IMR-90 (cell line): ENCODE measurements at regions not wholly inside any gene's neighbourhood (a gene's known extent, or its start where the extent isn't known, plus 50 kb on each side); places are given as distances from the start of the nearest gene placed in this dataset.

Experiments
- ATAC-seq: fragments of 200-7000 bp; cut with Tn5 transposase; 2 replicates; pipeline ENCODE4 v1.9.1; 2020; ENCODE audit warnings: low read depth, mild to moderate bottlenecking, moderate library complexity
- BruUV-seq: library from RNA; stranded (reverse); fragments of 400-500 nt; replicated peaks from 2 replicates; lab custom pipeline; 2021; lab: Mats Ljungman, UMichigan
- CTCF ChIA-PET: fragments of 300-600 bp; formaldehyde crosslinking; extraction: SDS; loops from one replicate; lab custom pipeline; 2021; ENCODE audit warnings: antibody characterized with exemption; lab: Yijun Ruan, JAX
- POLR2A ChIA-PET: fragments of 300-600 bp; sonication (Branson Sonifier 250); formaldehyde crosslinking; loops from one replicate; lab custom pipeline; 2022; ENCODE audit warnings: antibody characterized with exemption; ENCODE audit not compliant: unreplicated experiment; lab: Charles Lee
- DNase-seq: peaks from one replicate; pipeline ENCODE4 v3.0.0; 2013
- H2AFZ ChIP-seq: replicated peaks from 2 replicates; pipeline ENCODE3; 2013; ENCODE audit warnings: low read length, mild to moderate bottlenecking; ENCODE audit not compliant: poor library complexity
- H2AK5ac ChIP-seq: 2 replicates; pipeline ENCODE4 v1.6.1; 2013; ENCODE audit warnings: low read depth, low read length, inconsistent platforms
- H2AK9ac ChIP-seq: replicated peaks from 2 replicates; pipeline ENCODE3; 2013; ENCODE audit warnings: mild to moderate bottlenecking, low read depth, low read length, moderate library complexity; ENCODE audit not compliant: poor library complexity
- H2BK120ac ChIP-seq: 2 replicates; pipeline ENCODE4 v1.6.1; 2013; ENCODE audit warnings: low read depth, low read length, inconsistent platforms
- H2BK15ac ChIP-seq: 3 replicates; pipeline ENCODE4 v1.6.1; 2013; ENCODE audit warnings: low read depth, low read length, inconsistent platforms
- H2BK20ac ChIP-seq: 2 replicates; pipeline ENCODE4 v1.6.1; 2013; ENCODE audit warnings: low read depth, mild to moderate bottlenecking, inconsistent platforms, low read length, moderate library complexity
- H2BK5ac ChIP-seq: 2 replicates; pipeline ENCODE4 v1.6.1; 2013; ENCODE audit warnings: mild to moderate bottlenecking, low read depth, low read length, inconsistent platforms; ENCODE audit not compliant: poor library complexity, severe bottlenecking
- H3K14ac ChIP-seq: replicated peaks from 2 replicates; pipeline ENCODE4 v1.6.1; 2013; ENCODE audit warnings: low read depth, low read length, inconsistent platforms
- H3K18ac ChIP-seq: 2 replicates; pipeline ENCODE4 v1.6.1; 2013; ENCODE audit warnings: low read depth, low read length, control low read depth
- H3K23ac ChIP-seq: 2 replicates; pipeline ENCODE4 v1.6.1; 2013; ENCODE audit warnings: low read depth, low read length, inconsistent platforms
- H3K27ac ChIP-seq: 2 replicates; pipeline ENCODE4 v1.5.1; 2013; ENCODE audit warnings: mild to moderate bottlenecking, control low read depth, low read length; ENCODE audit not compliant: insufficient read depth
- H3K27me3 ChIP-seq: 2 replicates; pipeline ENCODE4 v1.6.1; 2013; ENCODE audit warnings: low read length; ENCODE audit not compliant: control insufficient read depth, insufficient read depth
- H3K36me3 ChIP-seq: 2 replicates; pipeline ENCODE4 v1.6.1; 2013; ENCODE audit warnings: low read length, mixed read lengths; ENCODE audit not compliant: control insufficient read depth, insufficient read depth
- H3K4ac ChIP-seq: 2 replicates; pipeline ENCODE4 v1.6.1; 2013; ENCODE audit warnings: low read depth, low read length, inconsistent platforms
- H3K4me1 ChIP-seq: 2 replicates; pipeline ENCODE4 v1.6.1; 2013; ENCODE audit warnings: low read length, mixed read lengths; ENCODE audit not compliant: control insufficient read depth, insufficient read depth
- H3K4me2 ChIP-seq: 2 replicates; pipeline ENCODE4 v1.6.1; 2013; ENCODE audit warnings: low read depth, mild to moderate bottlenecking, control low read depth, low read length, moderate library complexity
- H3K4me3 ChIP-seq: 2 replicates; pipeline ENCODE4 v1.5.1; 2013; ENCODE audit warnings: low read depth, mild to moderate bottlenecking, control low read depth, low read length, moderate library complexity; ENCODE audit not compliant: insufficient read depth
- H3K56ac ChIP-seq: 2 replicates; pipeline ENCODE4 v1.6.1; 2013; ENCODE audit warnings: low read length, inconsistent platforms; ENCODE audit not compliant: insufficient read depth; ENCODE audit errors: extremely low read depth
- H3K79me1 ChIP-seq, 2 experiments: 2 replicates each; pipeline ENCODE4 v1.6.1; 2013; ENCODE audit warnings: low read length in 2 of 2, inconsistent platforms in 1 of 2, low read depth in 1 of 2
- H3K9ac ChIP-seq: 2 replicates; pipeline ENCODE4 v1.6.1; 2013; ENCODE audit warnings: low read depth, low read length, control low read depth
- H3K9me1 ChIP-seq: 2 replicates; pipeline ENCODE4 v1.6.1; 2013; ENCODE audit warnings: low read length, inconsistent platforms; ENCODE audit not compliant: insufficient read depth
- H3K9me3 ChIP-seq: 2 replicates; pipeline ENCODE4 v1.6.1; 2013; ENCODE audit warnings: low read length; ENCODE audit not compliant: control insufficient read depth, insufficient read depth
- H4K20me1 ChIP-seq: 2 replicates; pipeline ENCODE4 v1.6.1; 2013; ENCODE audit warnings: low read length, inconsistent platforms; ENCODE audit not compliant: insufficient read depth
- H4K5ac ChIP-seq: 2 replicates; pipeline ENCODE4 v1.6.1; 2013; ENCODE audit warnings: mild to moderate bottlenecking, low read depth, low read length, control low read depth
- H4K8ac ChIP-seq, 2 experiments: 2 replicates each; pipeline ENCODE4 v1.6.1; 2013; ENCODE audit warnings: low read depth in 2 of 2, low read length in 2 of 2, control low read depth in 1 of 2, inconsistent platforms in 1 of 2
- H4K91ac ChIP-seq: 2 replicates; pipeline ENCODE4 v1.6.1; 2013; ENCODE audit warnings: low read depth, low read length, inconsistent platforms; ENCODE audit not compliant: insufficient read depth
- BHLHE40 ChIP-seq: fragments of 150-350 bp; IDR thresholded peaks from 2 replicates; pipeline ENCODE4 v1.6.1; 2016; ENCODE audit warnings: mild to moderate bottlenecking, low read depth, low read length
- CEBPB ChIP-seq: IDR thresholded peaks from 2 replicates; pipeline ENCODE4 v1.6.1; 2012; ENCODE audit warnings: low read depth, low read length, improper control_type of control experiment
- CHD1 ChIP-seq: IDR thresholded peaks from 2 replicates; pipeline ENCODE4 v1.6.1; 2012; ENCODE audit warnings: low read depth, low read length, improper control_type of control experiment
- FOS ChIP-seq: fragments of 150-350 bp; IDR thresholded peaks from 2 replicates; pipeline ENCODE4 v1.6.1; 2016; ENCODE audit warnings: low read depth, low read length
- MAFK ChIP-seq: IDR thresholded peaks from 2 replicates; pipeline ENCODE4 v1.6.1; 2012; ENCODE audit warnings: low read depth, low read length, improper control_type of control experiment
- MAZ ChIP-seq: IDR thresholded peaks from 2 replicates; pipeline ENCODE4 v1.6.1; 2012; ENCODE audit warnings: low read depth, mild to moderate bottlenecking, low read length, improper control_type of control experiment, moderate library complexity, borderline replicate concordance
- MXI1 ChIP-seq: IDR thresholded peaks from 2 replicates; pipeline ENCODE4 v1.6.1; 2012; ENCODE audit warnings: low read depth, mild to moderate bottlenecking, low read length, moderate library complexity, borderline replicate concordance
- NFE2L2 ChIP-seq: fragments of 150-350 bp; IDR thresholded peaks from 2 replicates; pipeline ENCODE4 v1.6.1; 2016; ENCODE audit warnings: low read depth, mild to moderate bottlenecking, low read length
- POLR2A ChIP-seq: IDR thresholded peaks from 2 replicates; pipeline ENCODE4 v1.6.1; 2012; ENCODE audit warnings: mild to moderate bottlenecking, low read depth, low read length
- RAD21 ChIP-seq: IDR thresholded peaks from 2 replicates; pipeline ENCODE4 v1.6.1; 2012; ENCODE audit warnings: low read length, improper control_type of control experiment
- RCOR1 ChIP-seq: IDR thresholded peaks from 2 replicates; pipeline ENCODE4 v1.6.1; 2012; ENCODE audit warnings: mild to moderate bottlenecking, low read length, improper control_type of control experiment; ENCODE audit not compliant: insufficient replicate concordance
- RFX5 ChIP-seq: IDR thresholded peaks from 2 replicates; pipeline ENCODE4 v1.8.0; 2012; ENCODE audit warnings: low read depth, mild to moderate bottlenecking, low read length, moderate library complexity
- SMC3 ChIP-seq: fragments of 150-350 bp; IDR thresholded peaks from 2 replicates; pipeline ENCODE4 v1.6.1; 2016; ENCODE audit warnings: low read depth, mild to moderate bottlenecking, antibody characterized with exemption, low read length, moderate library complexity
- WGBS, 2 experiments: methylation state at CpG; one replicate each; pipeline versions ENCODE4 v1.1.5 to v1.1.7; 2013; ENCODE audit warnings: missing lambda C conversion rate in 2 of 2; ENCODE audit not compliant: insufficient read length in 1 of 2; ENCODE audit errors: extremely low coverage in 2 of 2; 5-methylcytosine and 5-hydroxymethylcytosine counted together
- dilution Hi-C: fragments of 300-500 bp; cut with HindIII; formaldehyde crosslinking; loops from one replicate; pipeline ENCODE4 v1.14.3; 2018; ENCODE audit warnings: low sequenced_read_pairs; ENCODE audit not compliant: unreplicated experiment
- in situ Hi-C: fragments of 300-500 bp; cut with MboI; formaldehyde crosslinking; loops from 3 replicates; pipeline ENCODE4 v1.14.3; 2019; ENCODE audit warnings: low sequenced_read_pairs, inconsistent platforms, mixed read lengths
- intact Hi-C: fragments of 100-400 bp; cut with micrococcal nuclease; formaldehyde crosslinking; loops from 2 replicates; pipeline ENCODE4 v1.10.0; 2022
- TF ChIP-seq, protein P1 (sequence below): fragments of 150-350 bp; IDR thresholded peaks from 2 replicates; pipeline ENCODE4 v1.6.1; 2016; ENCODE audit warnings: low read depth, mild to moderate bottlenecking, low read length, moderate library complexity, borderline replicate concordance
- TF ChIP-seq, protein P2 (sequence below): fragments of 150-350 bp; IDR thresholded peaks from 2 replicates; pipeline ENCODE4 v1.6.1; 2017; ENCODE audit warnings: mild to moderate bottlenecking, antibody characterized with exemption, low read length, low read depth
- TF ChIP-seq, protein P3 (sequence below): conservative IDR thresholded peaks from 2 replicates; pipeline ENCODE4 v1.5.1; 2012; ENCODE audit warnings: mild to moderate bottlenecking, low read depth, low read length, improper control_type of control experiment

GRCh38 chr11:24383137-24383536, 113.7 kb upstream of the LUZP2 start:
- intact Hi-C loops (loop anchor here (10.0 kb wide), 1 partner anchor 538 kb away; no protein-coding TSS in a partner anchor), dilution Hi-C loops (no loop called here), in situ Hi-C loops (loop anchor here (10.0 to 25.0 kb wide), 3 partner anchors 848 to 1496 kb away; no protein-coding TSS in a partner anchor)
- Histone ChIP-seq H2BK20ac (no peak overlapping the region; the same call in 1 of the 2 replicates), H4K91ac (no peak overlapping the region), H3K9me3 (no peaks in the 10 kb centered on the region), H2AK5ac (no peak overlapping the region), H3K4ac (no peak overlapping the region; the same call in 1 of the 2 replicates), H4K5ac (no peak overlapping the region), H2AK9ac (no peak overlapping the region), H3K56ac (no peak overlapping the region), H3K4me1 (peaks cover 8% of the 10 kb centered on the region; the same call in 1 of the 2 replicates), H3K9ac (no peak overlapping the region), H2AFZ (no peak overlapping the region), H3K4me2 (no peak overlapping the region), H2BK5ac (no peak overlapping the region), H3K14ac (no peak overlapping the region), H3K18ac (no peak overlapping the region), H3K36me3 (no peaks in the 10 kb centered on the region), H4K8ac (no peak overlapping the region), H3K4me3 (no peak overlapping the region), H2BK120ac (no peak overlapping the region), H3K27ac (no peak overlapping the region), H3K27me3 (no peaks in the 10 kb centered on the region), H3K9me1 (no peaks in the 10 kb centered on the region), H2BK15ac (no peak overlapping the region; the same call in 2 of the 3 replicates), H3K23ac (no peak overlapping the region), H3K79me1 (no peaks in the 10 kb centered on the region), H4K20me1 (no peaks in the 10 kb centered on the region)
- ATAC-seq: no peak
- no TSS peak for BruUV-seq
- no CpG with 5 or more reads among the region's 2 CpGs for WGBS, 2 experiments
- DNase-seq: no peak
- ChIA-PET CTCF (no interaction called here), POLR2A (no interaction called here)
- TF ChIP-seq NFE2L2 (no peak), RCOR1 (no peak), BHLHE40 (no peak), RFX5 (no peak), SMC3 (no peak), CHD1 (no peak), MAZ (no peak), MXI1 (no peak), FOS (no peak), RAD21 (no peak), POLR2A (no peak), MAFK (no peak), CEBPB (no peak)
- TF ChIP-seq, protein P1, sequence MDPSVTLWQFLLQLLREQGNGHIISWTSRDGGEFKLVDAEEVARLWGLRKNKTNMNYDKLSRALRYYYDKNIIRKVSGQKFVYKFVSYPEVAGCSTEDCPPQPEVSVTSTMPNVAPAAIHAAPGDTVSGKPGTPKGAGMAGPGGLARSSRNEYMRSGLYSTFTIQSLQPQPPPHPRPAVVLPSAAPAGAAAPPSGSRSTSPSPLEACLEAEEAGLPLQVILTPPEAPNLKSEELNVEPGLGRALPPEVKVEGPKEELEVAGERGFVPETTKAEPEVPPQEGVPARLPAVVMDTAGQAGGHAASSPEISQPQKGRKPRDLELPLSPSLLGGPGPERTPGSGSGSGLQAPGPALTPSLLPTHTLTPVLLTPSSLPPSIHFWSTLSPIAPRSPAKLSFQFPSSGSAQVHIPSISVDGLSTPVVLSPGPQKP: no peak
- TF ChIP-seq, protein P2, sequence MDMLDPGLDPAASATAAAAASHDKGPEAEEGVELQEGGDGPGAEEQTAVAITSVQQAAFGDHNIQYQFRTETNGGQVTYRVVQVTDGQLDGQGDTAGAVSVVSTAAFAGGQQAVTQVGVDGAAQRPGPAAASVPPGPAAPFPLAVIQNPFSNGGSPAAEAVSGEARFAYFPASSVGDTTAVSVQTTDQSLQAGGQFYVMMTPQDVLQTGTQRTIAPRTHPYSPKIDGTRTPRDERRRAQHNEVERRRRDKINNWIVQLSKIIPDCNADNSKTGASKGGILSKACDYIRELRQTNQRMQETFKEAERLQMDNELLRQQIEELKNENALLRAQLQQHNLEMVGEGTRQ: no peak
- TF ChIP-seq, protein P3, sequence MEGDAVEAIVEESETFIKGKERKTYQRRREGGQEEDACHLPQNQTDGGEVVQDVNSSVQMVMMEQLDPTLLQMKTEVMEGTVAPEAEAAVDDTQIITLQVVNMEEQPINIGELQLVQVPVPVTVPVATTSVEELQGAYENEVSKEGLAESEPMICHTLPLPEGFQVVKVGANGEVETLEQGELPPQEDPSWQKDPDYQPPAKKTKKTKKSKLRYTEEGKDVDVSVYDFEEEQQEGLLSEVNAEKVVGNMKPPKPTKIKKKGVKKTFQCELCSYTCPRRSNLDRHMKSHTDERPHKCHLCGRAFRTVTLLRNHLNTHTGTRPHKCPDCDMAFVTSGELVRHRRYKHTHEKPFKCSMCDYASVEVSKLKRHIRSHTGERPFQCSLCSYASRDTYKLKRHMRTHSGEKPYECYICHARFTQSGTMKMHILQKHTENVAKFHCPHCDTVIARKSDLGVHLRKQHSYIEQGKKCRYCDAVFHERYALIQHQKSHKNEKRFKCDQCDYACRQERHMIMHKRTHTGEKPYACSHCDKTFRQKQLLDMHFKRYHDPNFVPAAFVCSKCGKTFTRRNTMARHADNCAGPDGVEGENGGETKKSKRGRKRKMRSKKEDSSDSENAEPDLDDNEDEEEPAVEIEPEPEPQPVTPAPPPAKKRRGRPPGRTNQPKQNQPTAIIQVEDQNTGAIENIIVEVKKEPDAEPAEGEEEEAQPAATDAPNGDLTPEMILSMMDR: no peak
